ENCODE measurements at regions not wholly inside any gene's neighbourhood (a gene's known extent, or its start where the extent isn't known, plus 50 kb on each side); places are given as distances from the start of the nearest gene placed in this dataset.

DNA sequence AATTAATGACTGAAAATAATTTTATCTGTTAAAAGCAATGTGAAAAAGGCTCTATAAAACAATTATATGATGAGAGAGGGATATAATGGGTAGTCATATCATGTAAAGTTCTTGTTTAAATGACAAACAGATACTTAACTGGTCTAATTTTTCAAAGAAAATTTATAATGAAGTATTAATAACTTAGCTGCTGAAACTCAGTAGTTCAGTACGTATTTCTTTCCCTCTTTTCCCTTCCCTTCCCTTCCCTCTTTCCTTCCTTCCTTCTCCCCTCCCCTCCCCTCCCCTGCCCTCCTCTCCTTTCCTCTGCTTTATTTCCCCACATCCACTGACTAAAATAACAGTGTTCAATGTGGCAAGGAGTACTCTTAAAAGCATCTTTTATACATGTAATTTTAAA, 123.1 kb upstream of the PTGFR start:
- DNase-seq: no peak

DNA sequence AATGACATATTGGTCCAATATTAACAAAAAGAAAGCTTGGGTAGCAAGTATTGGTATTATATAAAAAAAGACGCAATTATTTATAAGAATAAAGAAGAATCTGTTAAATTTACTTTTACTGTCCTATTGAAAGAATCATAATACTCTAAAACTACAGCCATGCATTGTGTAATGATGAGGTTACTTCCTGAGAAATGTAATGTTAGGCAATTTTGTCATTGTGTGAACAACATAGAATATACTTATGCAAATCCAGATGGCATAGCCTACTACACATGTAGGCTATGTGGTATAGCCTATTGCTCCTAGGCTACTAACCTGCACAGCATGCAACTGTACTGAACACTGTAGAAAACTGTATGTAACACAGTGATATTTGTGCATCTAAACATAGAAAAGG, 121.2 kb upstream of the PTGFR start:
- no peak for DNase-seq

DNA sequence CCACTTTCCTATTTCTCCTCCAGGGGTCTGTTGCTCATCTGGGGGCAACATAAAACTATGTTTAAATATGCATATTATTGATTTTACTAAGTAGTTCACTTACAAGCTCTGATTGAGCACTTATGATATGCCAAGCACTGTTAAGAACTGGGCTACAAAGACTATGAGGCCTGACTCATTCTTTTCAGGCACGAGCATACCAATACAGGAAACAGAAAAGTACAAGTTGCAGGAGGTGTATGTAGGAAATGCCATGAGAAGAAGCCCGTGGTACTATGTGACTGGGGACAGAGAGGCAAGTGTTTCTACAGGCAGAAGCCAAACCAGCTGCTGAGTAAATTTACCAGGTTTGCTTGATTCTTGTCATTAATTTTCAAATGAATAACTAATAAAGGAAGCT, 120.4 kb upstream of the PTGFR start:
- DNase-seq: peak; percentile 73

DNA sequence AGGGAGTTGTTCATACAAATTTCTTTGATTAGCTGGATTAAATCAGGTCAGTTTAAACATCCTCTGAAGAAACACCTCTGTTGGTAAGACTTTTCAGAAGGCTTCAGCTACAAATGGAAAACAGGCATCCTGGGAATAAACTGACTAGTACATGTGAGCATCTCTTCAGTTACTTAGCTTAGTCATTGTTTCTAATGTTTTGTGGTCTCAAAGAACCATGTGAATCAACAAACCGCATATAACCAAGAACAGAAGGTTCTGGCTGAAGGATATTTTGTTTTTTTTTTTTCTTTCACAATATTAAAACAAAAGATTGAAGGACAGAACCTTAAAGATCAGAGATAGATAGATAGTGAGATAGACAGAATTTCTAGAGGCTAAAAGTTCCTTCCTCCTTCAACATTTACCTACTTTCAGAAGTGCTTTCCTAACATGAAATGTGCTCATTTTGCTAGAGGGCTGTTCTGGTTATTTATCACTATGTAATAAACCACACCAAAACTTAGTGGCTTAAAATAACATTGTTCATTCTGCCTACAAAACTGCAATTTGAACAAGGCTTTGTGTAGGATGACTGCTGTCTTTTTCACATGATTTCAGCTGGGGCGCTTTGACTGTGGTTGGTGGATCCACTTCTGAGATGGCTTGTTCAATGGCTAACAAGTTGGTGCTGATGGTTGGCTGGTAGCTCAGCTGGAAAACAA, 119.8 kb upstream of the PTGFR start:
- DNase-seq: peak; percentile 88

DNA sequence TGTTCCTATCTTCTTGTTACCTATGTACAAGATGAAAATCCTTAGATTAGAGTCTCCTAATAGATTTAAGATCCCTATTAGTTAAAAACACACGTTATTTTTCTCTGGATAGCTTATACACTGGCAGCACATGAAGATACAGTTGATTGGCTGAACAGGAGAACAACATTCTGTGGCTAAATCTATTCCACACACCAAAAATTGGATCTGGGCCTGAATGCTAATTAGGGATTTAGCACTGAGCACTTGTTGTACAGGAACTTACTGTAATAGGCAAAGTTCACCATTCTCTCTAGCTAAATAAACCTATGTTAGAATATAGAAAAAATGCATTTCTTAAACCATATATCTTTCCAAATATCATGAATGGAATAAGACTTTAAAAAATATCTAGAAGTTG, 117.1 kb upstream of the PTGFR start:
- no peak for DNase-seq

DNA sequence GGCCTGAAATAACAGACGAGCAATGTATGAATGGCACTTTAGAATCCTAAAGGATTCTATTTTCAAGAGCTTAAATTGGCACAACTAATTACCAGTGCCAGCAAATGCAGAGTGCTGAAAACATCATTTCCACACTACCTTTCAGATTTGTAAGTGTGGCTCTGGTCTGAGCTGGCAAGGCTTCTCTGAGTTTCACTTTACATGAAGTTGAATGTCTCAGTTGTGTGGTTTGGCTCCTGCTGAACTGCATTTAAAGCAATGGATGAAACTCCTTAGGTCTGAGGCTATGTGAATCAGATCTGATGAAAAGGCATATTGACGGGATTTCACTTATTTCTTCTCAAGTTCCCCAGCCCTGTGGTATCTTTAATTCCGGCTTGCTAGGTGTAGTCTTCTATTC, 114.8 kb upstream of the PTGFR start:
- DNase-seq: no peak

DNA sequence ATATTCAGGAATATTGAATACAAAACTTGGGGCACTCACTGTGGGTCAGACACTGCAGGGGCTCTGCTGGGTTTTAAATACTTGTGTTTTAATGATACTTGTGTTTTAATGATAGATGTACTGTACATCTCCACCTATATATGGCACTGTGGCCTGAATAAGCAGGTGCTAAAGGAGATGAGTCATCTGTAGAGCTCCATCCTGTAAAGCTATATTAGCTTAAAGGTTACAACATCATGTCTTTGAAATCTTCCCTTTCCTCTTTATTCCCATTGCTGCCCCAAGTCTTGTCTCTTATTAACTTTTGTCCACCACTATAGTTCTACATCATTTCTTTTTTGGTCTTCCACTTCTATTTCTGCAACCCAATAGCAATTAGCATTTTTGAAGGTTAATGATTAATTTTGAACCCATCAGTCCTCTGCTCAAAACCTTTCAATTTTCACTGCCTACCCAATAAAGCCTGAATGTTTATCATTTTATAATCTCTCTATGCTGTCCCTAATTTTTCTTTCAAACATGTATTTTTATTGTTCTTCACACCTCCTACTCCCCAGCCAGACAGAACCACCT, 113.3 kb upstream of the PTGFR start:
- DNase-seq: no peak

DNA sequence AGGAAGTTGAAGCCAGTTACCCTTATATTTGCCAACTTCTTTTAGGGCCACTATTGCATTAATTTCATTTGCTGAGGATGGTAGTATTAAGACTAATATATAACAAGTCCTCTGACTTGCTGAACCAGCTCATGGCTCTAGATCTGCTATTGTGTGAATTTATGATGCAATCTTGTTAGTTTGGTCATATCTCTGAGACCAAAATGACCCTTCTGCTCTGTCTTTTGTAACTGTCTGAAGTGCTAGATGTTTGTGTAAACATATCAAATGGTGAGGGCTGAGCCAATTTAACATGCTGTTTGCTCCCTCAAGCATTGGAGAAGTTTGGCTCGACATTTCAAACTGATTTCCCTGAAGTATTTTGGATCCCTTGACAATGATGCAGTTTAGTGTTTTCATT, 106.9 kb upstream of the PTGFR start:
- DNase-seq: no peak

DNA sequence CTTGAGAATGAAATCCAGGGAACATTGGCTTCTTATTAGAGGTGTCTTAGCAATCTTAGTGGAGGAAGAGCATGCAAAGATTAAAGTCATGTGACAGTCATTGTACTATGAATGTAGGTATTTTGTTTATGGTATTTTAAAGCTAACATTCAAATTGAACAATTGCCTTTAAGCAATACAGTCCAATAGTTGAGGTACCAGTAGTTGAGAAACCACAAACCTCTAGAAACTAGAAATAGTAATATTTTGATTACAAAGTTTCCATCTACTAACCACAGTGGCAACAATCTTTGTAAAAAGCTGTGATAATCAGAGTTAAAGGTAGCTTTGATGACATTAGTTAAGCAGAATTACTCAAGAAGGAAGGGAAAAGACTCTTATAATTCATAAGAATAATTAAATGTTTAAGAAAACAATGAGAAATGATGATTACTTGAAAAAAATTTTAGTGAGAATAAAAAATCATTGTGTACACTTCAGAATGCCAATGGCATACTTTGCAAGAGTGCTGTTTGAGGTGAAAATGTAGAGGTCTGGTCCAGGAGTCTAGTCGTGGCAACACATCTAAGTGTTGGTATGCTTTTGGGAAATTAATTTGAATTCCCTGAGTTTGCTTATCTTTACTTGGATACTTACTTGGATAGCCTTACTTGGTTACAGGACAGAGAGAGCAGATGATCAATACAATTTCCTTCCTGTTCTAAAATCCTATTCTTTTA, 104.9 kb upstream of the PTGFR start:
- DNase-seq: no peak

DNA sequence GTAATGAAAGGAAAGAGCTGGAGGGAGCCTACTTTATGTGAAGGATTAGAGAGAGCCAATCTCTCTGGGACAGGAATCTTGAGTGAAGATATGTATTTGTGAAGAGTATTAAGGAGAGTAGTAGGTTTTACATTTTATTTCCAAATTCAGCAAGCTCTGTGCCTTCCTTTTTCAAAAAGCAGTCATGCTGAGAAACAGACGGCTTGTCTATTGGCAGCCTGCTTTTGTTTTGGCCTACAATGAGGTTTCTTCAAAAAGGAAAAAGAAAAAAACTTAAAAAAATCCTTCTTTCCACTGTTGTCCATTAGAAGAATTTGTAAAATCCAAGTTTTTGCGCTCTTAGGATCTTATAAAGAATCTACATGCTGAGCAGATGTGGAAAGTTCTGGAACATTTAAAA, 103.6 kb upstream of the PTGFR start:
- no peak for DNase-seq

DNA sequence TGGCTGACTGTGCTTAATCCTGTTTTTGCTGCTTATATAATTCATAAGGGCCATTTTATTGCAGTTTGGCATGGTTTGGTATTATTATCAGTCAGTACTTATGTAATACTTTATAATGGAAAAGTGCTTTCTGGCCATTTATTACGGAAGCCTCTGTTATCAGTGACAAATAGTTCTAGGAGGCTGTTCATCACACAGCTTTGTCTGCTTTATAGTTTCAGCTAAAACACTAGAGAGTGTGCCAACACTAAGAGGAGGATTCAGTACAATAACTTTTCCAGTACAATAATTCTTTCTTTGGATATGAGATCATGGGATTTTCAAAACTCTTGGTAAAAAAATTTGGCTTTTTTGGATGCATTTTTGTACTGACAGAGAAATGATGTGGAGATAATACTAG, 102.9 kb upstream of the PTGFR start:
- peak; percentile 2 for DNase-seq

DNA sequence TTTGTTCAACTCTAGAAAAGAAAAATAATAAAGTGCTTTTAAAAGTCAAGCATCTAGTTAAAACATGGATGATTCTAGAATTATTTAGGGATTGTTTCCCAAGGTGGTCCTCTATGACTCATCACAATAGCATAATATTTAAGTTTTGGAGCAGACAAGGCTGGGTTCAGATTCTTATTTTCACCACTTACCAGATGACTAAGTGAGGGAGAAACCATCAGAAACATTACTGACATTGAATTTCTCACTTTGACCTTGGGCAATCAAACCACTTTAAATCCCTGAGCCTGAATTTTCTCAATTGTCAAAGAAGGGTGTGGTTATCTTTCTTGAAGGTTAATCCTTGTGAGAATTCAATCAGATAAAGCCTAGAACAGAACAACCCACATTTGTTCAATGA, 102.5 kb upstream of the PTGFR start:
- DNase-seq: peak; percentile 11

DNA sequence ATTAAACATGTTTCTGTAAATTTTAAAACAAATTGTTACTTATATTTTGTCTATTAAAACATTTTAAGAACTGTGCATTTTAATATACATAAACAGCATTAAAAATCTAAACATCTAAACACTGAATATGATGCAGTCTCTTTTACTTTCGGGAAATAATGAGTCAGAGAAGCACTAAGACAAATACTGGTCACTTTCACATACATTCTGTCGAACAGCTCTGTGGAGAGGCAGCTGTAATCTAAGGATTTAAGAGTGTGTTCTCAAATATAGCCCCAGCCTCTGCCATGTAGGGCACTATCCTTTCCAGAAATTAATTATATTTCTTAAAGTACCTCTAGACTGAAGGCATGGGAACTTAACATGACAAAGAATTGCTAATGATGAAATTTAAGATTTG, 89.6 kb upstream of the PTGFR start:
- no peak for DNase-seq

DNA sequence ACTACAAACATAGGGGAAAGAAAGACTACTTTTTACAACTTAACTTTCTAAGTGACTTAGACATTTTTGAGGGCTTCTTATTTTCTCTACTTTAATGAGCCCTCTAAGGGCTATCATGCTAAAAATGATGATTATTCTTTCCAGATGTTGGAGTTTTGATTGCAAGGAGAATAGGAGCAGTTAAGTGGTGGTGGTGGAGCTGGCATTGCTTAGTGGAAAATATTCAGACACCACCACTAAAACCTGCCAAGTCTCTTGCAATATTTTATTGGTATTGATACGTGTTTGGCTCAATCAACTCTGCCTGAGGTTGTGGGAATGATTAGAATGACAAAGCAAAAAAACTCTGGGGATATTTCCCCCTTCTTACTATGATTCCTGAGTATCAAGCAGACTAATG, 82.6 kb upstream of the PTGFR start:
- no peak for DNase-seq

DNA sequence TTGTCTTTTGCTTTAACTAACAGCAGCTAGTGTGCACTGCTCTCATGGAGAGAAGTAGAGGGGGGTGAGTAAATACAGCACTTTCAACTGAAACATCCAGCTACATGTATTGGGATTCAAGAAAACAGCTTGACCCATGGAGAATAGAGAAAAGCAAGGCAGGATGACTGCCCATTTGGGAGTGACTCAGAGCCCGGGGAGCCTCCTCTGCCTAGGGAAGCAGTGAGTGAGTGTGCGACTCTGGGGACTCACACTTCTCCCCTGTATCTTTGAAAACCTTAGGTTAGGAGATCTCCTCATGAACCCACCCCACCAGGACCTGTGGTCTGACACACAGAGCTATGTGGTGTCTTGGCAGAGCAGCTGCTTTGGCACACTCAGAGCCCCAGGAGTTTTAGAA, 82.0 kb upstream of the PTGFR start:
- peak; percentile 20 for DNase-seq

DNA sequence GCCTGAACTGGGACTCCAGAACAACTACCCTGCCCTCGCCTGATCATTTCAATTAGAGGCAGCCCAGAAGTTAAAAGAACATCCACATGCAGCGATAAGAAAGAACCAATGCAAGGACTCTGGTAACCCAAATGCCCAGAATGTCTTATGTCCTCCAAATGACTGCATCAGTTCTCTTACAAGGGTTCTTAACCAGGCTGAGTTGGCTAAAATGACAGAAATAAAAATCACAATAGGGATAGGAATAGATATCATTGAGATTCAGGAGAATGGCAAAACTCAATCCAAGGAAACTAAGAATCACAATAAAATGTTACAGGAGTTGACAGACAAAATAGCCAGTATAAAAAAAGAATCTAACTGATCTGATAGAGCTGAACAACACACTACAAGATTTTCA, 80.1 kb upstream of the PTGFR start:
- DNase-seq: no peak

DNA sequence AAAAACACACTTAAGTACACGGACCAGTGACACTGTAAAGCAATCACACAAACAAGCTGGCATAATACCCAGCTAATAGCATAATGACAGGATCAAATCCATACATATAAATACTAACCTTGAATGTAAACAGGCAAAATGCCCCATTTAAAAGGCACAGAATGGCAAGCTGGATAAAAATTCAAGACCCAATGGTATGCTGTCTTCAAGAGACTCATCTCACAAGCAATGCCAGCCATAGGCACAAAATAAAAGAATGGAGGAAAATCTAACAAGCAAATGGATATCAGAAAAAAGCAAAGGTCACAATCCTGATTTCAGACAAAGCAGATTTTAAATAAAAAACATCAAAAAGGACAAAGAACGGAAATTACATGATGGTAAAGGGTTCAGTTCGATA, 79.1 kb upstream of the PTGFR start:
- DNase-seq: no peak

DNA sequence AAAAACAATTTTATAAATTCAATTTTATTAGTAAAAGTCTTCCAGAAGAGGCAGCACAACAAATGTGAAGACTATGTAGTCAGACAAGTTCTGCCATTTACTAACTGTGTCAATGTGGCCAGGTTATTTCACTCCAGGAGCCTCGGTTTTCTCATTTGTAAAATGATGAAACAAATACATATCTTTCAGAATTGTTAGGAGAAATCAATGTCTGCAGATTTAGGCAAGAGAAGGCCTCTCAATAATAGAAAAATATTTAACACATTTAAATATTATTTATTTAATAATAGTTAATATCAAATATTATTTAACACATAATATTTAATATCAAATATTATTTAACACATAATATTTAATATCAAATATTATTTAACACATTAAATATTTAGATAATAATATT, 75.6 kb upstream of the PTGFR start:
- DNase-seq: no peak

DNA sequence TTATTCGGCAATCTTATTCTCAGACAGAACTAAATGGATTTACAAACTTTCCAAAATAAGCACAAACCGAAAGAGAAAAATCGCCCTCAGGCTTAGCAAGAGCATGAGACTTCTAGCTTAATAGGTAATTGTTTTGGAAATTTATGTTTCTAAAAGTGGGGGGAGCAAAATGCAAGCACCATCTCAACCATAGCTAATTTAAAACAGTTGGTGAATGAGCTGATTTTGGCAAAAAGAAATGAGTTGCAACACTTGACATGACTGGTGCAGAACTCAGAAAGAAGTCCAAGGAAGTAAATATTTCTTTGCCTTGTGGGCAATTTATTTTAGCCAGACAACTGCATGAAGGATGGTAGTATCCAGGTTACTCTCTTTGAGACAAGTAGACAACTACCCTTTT, 71.5 kb upstream of the PTGFR start:
- DNase-seq: no peak

DNA sequence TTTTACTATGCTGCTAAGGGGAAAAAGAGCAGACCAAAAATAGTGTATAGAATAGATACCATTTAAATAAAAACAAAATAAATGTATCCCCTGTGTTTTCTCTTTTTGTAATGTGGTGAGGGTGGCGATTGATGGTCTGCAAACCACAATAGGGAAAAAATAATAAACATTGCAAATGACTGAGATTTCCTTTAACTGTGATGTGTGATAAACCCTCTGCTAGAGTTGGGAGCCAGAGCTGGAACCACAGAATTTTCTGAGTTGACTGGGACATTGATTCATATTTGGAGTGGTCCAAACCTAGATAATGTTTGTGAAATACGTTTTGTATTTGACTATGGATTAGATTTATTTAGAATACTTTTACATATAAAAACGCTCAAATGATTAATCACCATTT, 70.6 kb upstream of the PTGFR start:
- DNase-seq: peak; percentile 24

DNA sequence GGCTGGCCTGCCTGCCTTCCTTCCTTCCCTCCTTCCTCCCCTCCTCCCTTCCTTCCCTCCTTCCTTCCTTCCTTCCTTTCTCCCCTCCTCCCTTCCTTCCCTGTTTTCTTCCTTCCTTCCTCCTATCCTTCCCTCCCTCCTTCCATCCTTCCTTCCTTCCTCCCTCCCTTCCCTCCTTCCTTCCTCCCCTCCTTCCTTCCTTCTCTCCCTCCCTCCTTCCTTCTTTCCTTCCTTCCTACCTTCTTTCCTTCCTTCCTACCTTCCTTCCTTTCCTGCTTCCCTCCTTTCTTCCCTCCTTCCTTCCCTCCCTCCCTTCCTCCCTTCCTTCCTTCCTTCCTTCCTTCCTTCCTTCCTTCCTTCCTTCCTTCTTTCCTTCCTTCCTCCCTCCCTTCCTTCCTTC, 70.1 kb upstream of the PTGFR start:
- no peak for DNase-seq

DNA sequence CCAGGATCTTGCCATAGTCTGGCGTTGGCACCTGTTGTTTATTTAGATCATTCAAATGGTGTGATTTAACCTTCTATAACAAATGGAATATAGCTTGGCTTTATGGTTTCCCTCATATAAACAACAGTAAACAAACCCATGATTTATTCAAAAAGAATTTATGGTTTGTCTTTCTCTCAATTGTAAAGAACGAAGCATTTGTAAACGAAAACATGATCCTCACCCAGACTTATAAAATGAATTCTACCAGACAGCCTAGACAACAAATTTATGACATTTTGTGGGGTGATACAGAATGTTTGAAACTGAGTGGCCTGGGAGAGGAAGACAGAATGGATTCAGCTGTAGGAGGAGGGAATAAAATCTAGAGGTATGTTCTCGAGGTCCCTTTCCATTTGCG, 66.1 kb upstream of the PTGFR start:
- no peak for DNase-seq

DNA sequence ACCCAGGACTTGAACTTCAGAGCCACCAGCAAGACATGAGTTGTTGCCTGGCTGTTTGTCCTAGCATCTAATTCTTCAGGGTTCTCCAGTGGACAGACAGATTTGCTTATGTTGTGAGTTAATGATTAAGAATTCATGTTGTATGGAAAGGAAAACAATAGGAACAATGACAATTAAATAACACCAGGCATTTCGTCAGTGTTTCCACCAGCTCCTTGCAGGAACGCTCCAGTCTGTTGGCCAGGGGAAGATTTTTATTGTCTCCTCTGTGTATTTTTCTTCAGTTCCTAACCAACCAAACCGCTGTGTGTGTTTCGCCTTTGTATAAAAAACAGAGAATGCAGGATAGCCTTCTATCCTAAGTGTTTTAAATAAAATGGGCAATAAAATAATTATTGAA, 64.4 kb upstream of the PTGFR start:
- DNase-seq: peak; percentile 22

DNA sequence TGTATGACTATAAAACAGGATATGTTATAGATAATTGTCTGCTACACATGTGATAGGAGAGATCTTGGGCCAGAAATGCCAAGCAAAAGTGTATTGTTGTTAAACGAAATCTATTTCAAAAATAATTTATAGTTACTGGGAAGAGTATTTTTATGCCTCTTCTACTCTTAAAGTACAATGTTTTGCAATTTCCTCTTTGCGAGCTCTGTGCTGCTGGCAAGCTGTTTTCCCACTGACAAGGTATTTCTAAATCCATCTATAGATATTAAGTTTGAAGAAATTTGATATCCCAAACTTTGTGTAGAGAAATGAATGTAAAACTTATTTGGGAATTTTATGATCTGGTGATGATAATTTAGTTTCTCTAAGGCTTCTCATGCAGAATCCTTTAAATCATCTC, 63.3 kb upstream of the PTGFR start:
- no peak for DNase-seq

All from fibroblast of skin of back (primary cell).